ENCODE measurements at regions not wholly inside any gene's neighbourhood (a gene's known extent, or its start where the extent isn't known, plus 50 kb on each side); places are given as distances from the start of the nearest gene placed in this dataset.

DNA sequence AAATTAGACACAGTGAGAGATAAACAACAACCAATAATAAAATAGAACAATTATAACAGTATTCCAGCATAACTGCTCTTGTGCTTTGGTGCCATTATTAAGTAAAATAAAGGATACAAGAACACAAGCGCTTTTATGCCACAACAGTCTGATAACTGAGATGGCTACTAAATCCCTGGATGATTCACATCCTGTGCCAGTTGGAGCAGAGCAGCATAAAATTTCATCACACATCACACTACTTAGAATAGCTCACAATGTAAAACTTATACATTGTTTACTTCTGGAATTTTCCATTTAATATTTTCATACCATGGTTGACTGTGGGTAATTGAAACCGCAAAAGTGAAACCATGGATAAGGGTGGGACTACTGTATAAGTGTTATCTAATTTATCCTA is 399.9 kb upstream of the CNKSR2 start:
- Histone ChIP-seq H3K4me1 (replicated peaks; ENCODE audit: insufficient read depth) (no peaks in the 10 kb centered on the region), H2AFZ (no peak overlapping the region), H3K27me3 (ENCODE audit: insufficient read depth, low read depth) (no peaks in the 10 kb centered on the region), H3K9me2 (ENCODE audit: insufficient read depth) (no peaks in the 10 kb centered on the region), H3K36me3 (ENCODE audit: low read depth) (no peaks in the 10 kb centered on the region), H3K4me2 (no peak overlapping the region), H3K9me3 (ENCODE audit: insufficient read depth, low read depth) (no peaks in the 10 kb centered on the region), H3K79me2 (ENCODE audit: low read depth) (no peaks in the 10 kb centered on the region), H3K4me3 (no peak overlapping the region), H3K27ac (no peak overlapping the region), H4K20me1 (ENCODE audit: insufficient read depth) (no peaks in the 10 kb centered on the region), H3F3A (ENCODE audit: insufficient read depth, low read depth) (no peaks in the 10 kb centered on the region)
- BruUV-seq (replicated peaks): no TSS peak
- TF ChIP-seq EZH2 (IDR thresholded peaks at IDR 0.05; ENCODE audit: low read depth): no peak
- no peak for TF ChIP-seq CTCF (conservative IDR thresholded peaks at IDR 0.05)
- intact Hi-C loops (cut with micrococcal nuclease; ENCODE audit: unreplicated experiment): no loop called here
- ChIA-PET CTCF (no interaction called here), POLR2A (ENCODE audit: unreplicated experiment) (no interaction called here)
- no peak for DNase-seq

- no peaks in the 10 kb centered on the region for H3K79me2 ChIP-seq (ENCODE audit: low read depth)
- H2AFZ ChIP-seq: no peak overlapping the region
- no peak overlapping the region for H3K27ac ChIP-seq
- TF ChIP-seq CTCF (conservative IDR thresholded peaks at IDR 0.05): no peak
- TF ChIP-seq EZH2 (IDR thresholded peaks at IDR 0.05; ENCODE audit: low read depth): no peak
- H4K20me1 ChIP-seq (ENCODE audit: insufficient read depth): no peaks in the 10 kb centered on the region
- ChIA-PET CTCF (no interaction called here), POLR2A (ENCODE audit: unreplicated experiment) (no interaction called here)
- H3K4me2 ChIP-seq: no peak overlapping the region
- no peaks in the 10 kb centered on the region for H3K9me2 ChIP-seq (ENCODE audit: insufficient read depth)
- H3K4me3 ChIP-seq: no peak overlapping the region
- no peaks in the 10 kb centered on the region for H3K9me3 ChIP-seq (ENCODE audit: insufficient read depth, low read depth)
- no peaks in the 10 kb centered on the region for H3K4me1 ChIP-seq (replicated peaks; ENCODE audit: insufficient read depth)
- H3K36me3 ChIP-seq (ENCODE audit: low read depth): no peaks in the 10 kb centered on the region
- intact Hi-C loops (cut with micrococcal nuclease; ENCODE audit: unreplicated experiment): no loop called here
- H3F3A ChIP-seq (ENCODE audit: insufficient read depth, low read depth): no peaks in the 10 kb centered on the region
- no TSS peak for BruUV-seq (replicated peaks)
- no peaks in the 10 kb centered on the region for H3K27me3 ChIP-seq (ENCODE audit: insufficient read depth, low read depth)
- DNase-seq: no peak
Measured at GRCh38 chrX:20973038-20973437, 401.2 kb upstream of the CNKSR2 start.

DNA sequence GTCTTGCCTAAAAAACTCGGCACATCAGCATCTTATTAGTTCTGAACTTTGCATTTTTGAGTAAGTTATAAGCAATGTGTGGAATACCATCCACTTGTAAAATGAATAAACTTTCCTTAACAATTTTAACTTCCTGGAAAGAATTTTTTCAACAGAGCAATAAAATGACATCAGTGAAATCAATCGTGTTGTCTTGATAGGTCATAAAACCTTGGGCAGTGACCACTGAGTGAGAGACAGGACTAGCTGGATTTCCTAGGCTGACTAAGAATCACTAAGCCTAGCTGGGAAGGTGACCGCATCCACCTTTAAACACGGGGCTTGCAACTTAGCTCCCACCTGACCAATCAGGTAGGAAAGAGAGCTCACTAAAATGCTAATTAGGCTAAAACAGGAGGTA is 403.0 kb upstream of the CNKSR2 start:
- BruUV-seq (replicated peaks): no TSS peak
- no peaks in the 10 kb centered on the region for H3K36me3 ChIP-seq (ENCODE audit: low read depth)
- no peaks in the 10 kb centered on the region for H3K27me3 ChIP-seq (ENCODE audit: insufficient read depth, low read depth)
- intact Hi-C loops (cut with micrococcal nuclease; ENCODE audit: unreplicated experiment): no loop called here
- no peak overlapping the region for H2AFZ ChIP-seq
- H3K27ac ChIP-seq: no peak overlapping the region
- no peaks in the 10 kb centered on the region for H3F3A ChIP-seq (ENCODE audit: insufficient read depth, low read depth)
- ChIA-PET CTCF (no interaction called here), POLR2A (ENCODE audit: unreplicated experiment) (no interaction called here)
- H3K4me2 ChIP-seq: no peak overlapping the region
- no peaks in the 10 kb centered on the region for H3K4me1 ChIP-seq (replicated peaks; ENCODE audit: insufficient read depth)
- no peaks in the 10 kb centered on the region for H3K79me2 ChIP-seq (ENCODE audit: low read depth)
- DNase-seq: no peak
- no peaks in the 10 kb centered on the region for H3K9me2 ChIP-seq (ENCODE audit: insufficient read depth)
- no peaks in the 10 kb centered on the region for H4K20me1 ChIP-seq (ENCODE audit: insufficient read depth)
- no peak overlapping the region for H3K4me3 ChIP-seq
- H3K9me3 ChIP-seq (ENCODE audit: insufficient read depth, low read depth): no peaks in the 10 kb centered on the region
- TF ChIP-seq CTCF (conservative IDR thresholded peaks at IDR 0.05) (no peak), EZH2 (IDR thresholded peaks at IDR 0.05; ENCODE audit: low read depth) (no peak)

Data from PC-9 (cell line).